ENCODE measurements at regions not wholly inside any gene's neighbourhood (a gene's known extent, or its start where the extent isn't known, plus 50 kb on each side); places are given as distances from the start of the nearest gene placed in this dataset.

DNA sequence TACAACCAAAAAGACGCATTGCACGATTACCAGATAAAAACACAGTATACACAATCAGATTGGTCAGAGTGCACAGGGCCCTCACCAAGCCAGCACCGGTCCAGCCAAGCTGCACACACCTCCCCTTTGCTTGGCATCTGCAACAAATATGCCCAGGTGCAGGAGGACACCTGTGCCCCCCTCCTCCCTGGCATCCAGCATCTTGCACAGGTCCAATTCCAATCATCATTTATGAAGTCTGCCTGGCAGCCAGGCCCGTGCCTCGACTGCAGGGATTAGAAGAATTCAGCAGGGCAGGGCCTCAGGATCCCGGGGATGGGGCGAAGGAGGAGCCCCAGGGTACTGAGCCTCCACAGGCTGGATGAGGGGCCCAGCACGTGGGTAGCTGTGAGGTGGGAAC lies 302.1 kb downstream of the CTTN start:
- H3K23ac ChIP-seq (ENCODE audit: insufficient read length, low read depth, low read length) = no peak overlapping the region
- H2BK20ac ChIP-seq (ENCODE audit: low read depth, low read length, poor library complexity, severe bottlenecking) = no peak overlapping the region
- H2BK15ac ChIP-seq (ENCODE audit: low read depth, low read length) = no peak overlapping the region
- no peak overlapping the region for H3K9ac ChIP-seq (ENCODE audit: extremely low read depth, insufficient read length, low read length)
- H3K18ac ChIP-seq (ENCODE audit: insufficient read length, low read depth, low read length) = no peak overlapping the region
- H3K36me3 Mint-ChIP-seq (ENCODE audit: insufficient read depth in 1 of 3, low read depth in 3 of 3) = peaks cover 2 to 10% (median 6%) of the 10 kb centered on the region in 3 experiments; a peak in 6 of 7 replicates
- H3T11ph ChIP-seq (ENCODE audit: low read length) = no peak overlapping the region
- H3K27ac Mint-ChIP-seq = no peak overlapping the region
- no peak overlapping the region for H2AFZ ChIP-seq (ENCODE audit: low read length)
- H3K9me3 ChIP-seq (ENCODE audit: control insufficient read depth, low read depth, low read length) = no peaks in the 10 kb centered on the region
- peaks cover 0 to 3% of the 10 kb centered on the region in 2 experiments; a peak in 1 of 5 replicates for H3K9me3 Mint-ChIP-seq
- H3K4ac ChIP-seq (ENCODE audit: low read depth, low read length) = no peak overlapping the region
- no peak overlapping the region for H4K91ac ChIP-seq (ENCODE audit: insufficient read length, low read depth, low read length)
- H3K4me1 Mint-ChIP-seq = peaks cover 22 to 23% of the 10 kb centered on the region in 2 experiments
- no peak overlapping the region for H4K8ac ChIP-seq (replicated peaks; ENCODE audit: insufficient read length, low read depth, low read length)
- no peaks in the 10 kb centered on the region for H3K23me2 ChIP-seq (ENCODE audit: insufficient read length, low read depth, low read length, poor library complexity, severe bottlenecking)
- no peak for DNase-seq
- H4K5ac ChIP-seq (ENCODE audit: insufficient read length, low read depth, low read length) = no peak overlapping the region
- no peak overlapping the region for H3K56ac ChIP-seq (ENCODE audit: insufficient read length, low read depth, low read length)
- no peak overlapping the region for H3K14ac ChIP-seq (ENCODE audit: insufficient read depth, low read length)
- no peak overlapping the region for H2AK5ac ChIP-seq (ENCODE audit: insufficient read length, low read length)
- H3K4me1 ChIP-seq (ENCODE audit: insufficient read depth, low read length) = no peaks in the 10 kb centered on the region
- H4K20me1 ChIP-seq (ENCODE audit: control insufficient read depth, insufficient read depth, insufficient read length) = no peaks in the 10 kb centered on the region
- WGBS (ENCODE audit: extremely low coverage, insufficient read length, low lambda C conversion rate) = no CpG with 5 or more reads among the region's 8 CpGs
- no peaks in the 10 kb centered on the region for H3K79me1 ChIP-seq (ENCODE audit: insufficient read depth, low read depth, low read length, poor library complexity, severe bottlenecking)
- no peak overlapping the region for H2BK12ac ChIP-seq (ENCODE audit: insufficient read length, low read depth, low read length)
- H3K79me2 ChIP-seq (ENCODE audit: insufficient read depth, low read length) = no peaks in the 10 kb centered on the region
- no peak overlapping the region for H2BK120ac ChIP-seq (ENCODE audit: low read depth, low read length, poor library complexity, severe bottlenecking)
- TF ChIP-seq CTCF (conservative IDR thresholded peaks at IDR 0.05) = no peak
- H3K4me3 Mint-ChIP-seq = no peak overlapping the region
- no peak overlapping the region for H2BK5ac ChIP-seq (ENCODE audit: insufficient read length, low read length)
- H3K27me3 Mint-ChIP-seq (ENCODE audit: low read depth) = no peaks in the 10 kb centered on the region
- H3K4me2 ChIP-seq (ENCODE audit: insufficient read depth, insufficient read length, low read length) = no peak overlapping the region
- H3K27ac ChIP-seq (ENCODE audit: insufficient read length, low read depth, low read length) = no peak overlapping the region
- H3K27me3 ChIP-seq (ENCODE audit: insufficient read depth, low read length) = no peaks in the 10 kb centered on the region
